GM18520 (cell line): ENCODE measurements at regions not wholly inside any gene's neighbourhood (a gene's known extent, or its start where the extent isn't known, plus 50 kb on each side); places are given as distances from the start of the nearest gene placed in this dataset.

ENCODE experiments used
- ATAC-seq: cut with Tn5 transposase; IDR thresholded peaks from one replicate; pipeline ENCODE4 v1.9.1; 2021; ENCODE audit not compliant: unreplicated experiment

- no peak for ATAC-seq
Measured at GRCh38 chr1:118253053-118253915, 68.3 kb upstream of the SPAG17 start.

- ATAC-seq, result no peak
Measured at GRCh38 chr1:118252624-118253023, 67.6 kb upstream of the SPAG17 start.

- ATAC-seq, result no peak
Measured at GRCh38 chr1:118250232-118250631, 65.2 kb upstream of the SPAG17 start.

- ATAC-seq, result no peak
Measured at GRCh38 chr1:118249641-118250040, 64.6 kb upstream of the SPAG17 start.

GRCh38 chr1:118247593-118247992 is 62.6 kb upstream of the SPAG17 start:
- no peak for ATAC-seq

- no peak for ATAC-seq
Measured at GRCh38 chr1:118246646-118247045, 61.6 kb upstream of the SPAG17 start.

- no peak for ATAC-seq
Measured at GRCh38 chr1:118244194-118244593, 59.2 kb upstream of the SPAG17 start.

- no peak for ATAC-seq
Measured at GRCh38 chr1:118243269-118243668, 58.2 kb upstream of the SPAG17 start.
